HG02973 (cell line): ENCODE measurements at regions not wholly inside any gene's neighbourhood (a gene's known extent, or its start where the extent isn't known, plus 50 kb on each side); places are given as distances from the start of the nearest gene placed in this dataset.

Source experiments
- ATAC-seq: cut with Tn5 transposase; IDR thresholded peaks from one replicate; pipeline ENCODE4 v1.9.1; 2021; ENCODE audit warnings: moderate library complexity; ENCODE audit not compliant: unreplicated experiment

DNA sequence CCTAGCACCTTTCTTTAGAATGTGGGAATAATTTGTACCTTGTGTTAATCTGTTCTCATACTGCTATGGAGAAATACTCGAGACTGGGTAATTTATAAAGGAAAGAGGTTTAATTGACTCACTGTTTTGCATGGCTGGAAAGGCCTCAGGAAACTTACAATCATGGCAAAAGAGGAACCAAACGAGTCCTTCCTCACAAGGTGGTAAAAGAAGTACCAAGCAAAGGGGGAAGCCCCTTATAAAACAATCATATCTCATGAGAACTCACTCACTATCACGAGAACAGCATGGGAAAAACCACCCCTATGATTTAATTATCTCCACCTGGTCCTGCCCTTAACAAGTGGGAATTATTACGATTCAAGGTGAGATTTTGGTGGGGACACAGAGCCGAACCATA is 127.1 kb upstream of the ANO3 start:
- ATAC-seq = no peak

DNA sequence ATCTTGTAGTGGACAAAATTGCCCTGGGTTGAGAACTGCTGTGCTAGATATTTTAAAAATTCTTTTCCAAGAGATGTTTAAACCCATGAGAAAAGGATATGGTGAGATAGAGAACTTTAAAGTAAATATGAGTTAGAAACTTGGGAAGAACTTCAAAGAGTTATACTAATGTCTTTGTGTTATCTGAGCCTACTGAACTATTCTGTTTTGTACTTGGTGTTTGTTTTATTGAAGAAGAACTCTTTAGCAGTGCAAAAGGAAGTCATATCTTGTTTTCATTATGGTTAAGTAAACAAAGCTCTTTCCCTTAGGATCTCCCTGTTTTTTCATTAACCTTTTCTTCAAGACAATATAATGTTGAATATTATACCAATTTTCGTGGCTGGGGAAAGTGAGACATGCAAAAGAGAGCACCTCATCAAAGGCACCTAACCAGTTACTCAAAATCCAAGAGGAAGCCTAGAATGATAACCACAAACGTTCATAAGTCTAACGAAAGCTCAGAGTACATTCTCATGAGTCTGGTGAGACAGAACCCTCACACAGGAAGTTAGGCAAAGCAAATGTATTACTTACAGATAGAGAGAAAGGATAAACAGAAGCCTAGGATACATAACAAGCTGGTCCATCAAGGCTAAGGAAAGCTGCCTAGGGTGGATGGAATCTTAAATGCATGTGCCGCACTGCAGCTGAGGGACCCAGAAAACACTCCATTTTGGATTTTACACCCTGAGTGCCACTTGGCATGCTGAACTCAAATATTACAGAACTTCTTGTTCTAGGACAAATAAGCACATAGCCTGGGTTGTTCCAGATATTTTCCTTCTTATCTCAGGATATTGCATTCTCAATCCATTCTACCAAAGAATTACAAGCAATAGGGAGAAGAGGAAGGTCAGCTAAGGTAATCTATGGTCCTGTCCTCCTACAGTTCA is 112.5 kb upstream of the ANO3 start:
- no peak for ATAC-seq

DNA sequence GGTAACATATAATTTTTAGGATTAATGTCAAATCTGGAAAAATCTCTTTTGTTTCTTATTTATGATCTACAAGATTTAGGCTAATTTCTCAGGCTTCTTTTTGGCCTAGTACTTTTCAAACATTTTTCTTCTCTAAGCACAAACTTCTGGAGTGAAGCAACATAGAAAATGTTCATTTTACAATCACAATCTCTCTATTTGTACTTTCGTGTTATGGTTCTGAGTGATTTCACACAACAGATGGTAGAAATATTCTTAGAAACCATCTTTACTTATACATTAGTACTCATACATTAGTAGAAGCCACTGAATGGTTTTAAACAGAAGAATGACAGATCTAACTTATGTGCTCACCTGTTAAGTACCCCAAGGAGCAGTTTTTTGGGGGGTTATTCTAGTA is 106.3 kb upstream of the ANO3 start:
- no peak for ATAC-seq

DNA sequence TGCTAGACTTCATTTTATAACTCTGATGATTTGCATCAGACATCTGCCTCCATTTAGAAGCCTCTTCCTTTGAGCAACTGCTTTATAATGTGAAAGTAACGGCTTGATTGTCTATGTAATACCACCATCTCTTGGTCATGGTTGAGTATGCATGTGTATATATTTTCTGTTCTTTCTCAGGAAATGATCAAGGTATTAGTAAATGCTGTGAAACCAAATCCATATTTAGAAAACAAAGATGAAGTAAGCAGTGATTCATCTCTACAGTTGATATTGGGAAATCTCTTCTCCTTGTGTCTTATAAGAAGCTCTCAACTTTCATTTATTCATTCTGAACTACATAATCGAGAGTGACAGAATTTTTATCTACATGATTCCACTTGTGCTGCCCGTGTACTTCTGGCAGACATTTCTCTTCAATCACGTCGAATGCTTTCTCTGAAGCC is 104.6 kb upstream of the ANO3 start:
- peak; percentile 74 for ATAC-seq

DNA sequence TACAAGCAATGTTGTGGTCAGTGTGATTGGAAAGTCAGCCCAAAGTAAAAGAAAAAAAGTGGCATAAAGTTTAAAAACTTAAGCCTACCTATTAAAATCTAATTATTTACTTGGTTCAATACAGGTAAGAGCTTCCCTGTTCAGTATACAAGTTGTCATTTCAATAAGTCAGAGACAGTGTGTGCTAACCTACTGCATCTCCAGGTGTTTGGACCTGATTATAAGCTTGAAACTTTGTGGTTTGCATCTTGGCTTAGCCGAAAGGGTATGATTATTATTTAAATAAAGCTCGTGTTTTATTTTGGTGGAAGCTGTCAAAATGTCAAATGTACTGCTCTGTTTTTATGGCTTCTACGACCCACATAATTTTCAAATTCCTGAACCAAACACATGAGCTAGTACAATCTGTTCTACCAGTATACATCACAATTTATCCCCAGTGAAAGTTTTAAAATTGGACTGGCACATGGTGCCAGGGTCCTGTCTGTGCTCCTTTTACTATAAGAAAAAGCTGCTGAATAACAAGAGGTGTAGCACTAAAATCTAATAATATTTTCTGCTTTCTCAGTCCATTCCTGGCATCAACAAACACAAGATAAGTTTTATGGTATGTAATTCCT is 103.9 kb upstream of the ANO3 start:
- ATAC-seq = no peak

DNA sequence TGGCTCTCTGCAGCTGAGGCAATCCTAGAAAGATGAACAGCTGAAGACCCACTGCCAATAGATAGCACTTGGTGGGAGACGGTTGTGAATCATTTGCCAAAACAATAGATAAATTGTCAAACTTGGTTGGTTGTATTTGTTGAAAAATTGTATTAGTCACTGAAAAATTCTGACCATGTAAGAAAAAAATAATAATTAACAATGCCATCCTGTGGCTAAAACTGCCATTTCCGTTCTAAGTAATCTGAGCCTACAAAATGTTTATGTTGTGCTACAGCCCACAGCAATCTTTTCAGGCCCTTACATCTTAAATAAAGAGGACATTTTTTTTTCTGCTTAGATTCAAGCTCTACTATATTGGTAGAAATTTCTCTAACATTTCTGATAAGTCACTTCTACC is 103.2 kb upstream of the ANO3 start:
- ATAC-seq = no peak

DNA sequence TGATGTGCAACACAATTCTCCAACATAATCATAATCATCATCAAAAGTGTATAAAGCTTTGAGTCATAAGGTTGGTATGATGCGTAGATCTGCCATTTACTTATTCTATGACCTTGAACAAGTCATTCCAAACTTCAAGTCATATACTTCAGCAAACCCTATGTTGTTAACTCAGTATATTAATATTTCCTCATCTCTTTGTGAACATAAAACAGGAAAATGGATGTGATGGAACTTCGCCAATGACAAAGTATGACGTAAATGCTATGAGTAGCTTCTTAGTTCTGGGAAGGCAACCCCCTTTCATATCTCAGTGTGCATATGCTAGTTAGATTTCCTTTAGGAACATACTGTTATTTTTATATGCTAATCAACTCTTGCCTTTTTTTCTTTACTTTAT is 102.7 kb upstream of the ANO3 start:
- no peak for ATAC-seq

DNA sequence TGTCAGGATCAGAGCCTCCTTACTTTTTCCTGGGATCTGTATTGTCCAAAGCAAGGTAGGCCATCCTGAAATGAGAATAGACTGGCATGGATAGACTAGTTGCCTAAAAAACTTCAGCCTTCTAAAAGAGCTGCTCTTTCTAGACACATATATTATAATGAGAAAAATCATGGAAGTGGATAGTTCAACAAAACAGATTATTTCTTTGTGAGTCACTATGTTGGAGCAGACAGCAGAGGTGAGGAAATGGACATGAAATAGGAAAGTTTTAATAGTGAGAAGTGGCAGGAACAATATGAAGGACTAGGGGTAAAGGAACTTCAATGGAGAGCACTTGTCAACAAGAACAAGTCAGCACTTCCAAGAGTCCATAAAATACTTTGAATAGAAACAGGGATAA is 101.9 kb upstream of the ANO3 start:
- ATAC-seq = no peak

DNA sequence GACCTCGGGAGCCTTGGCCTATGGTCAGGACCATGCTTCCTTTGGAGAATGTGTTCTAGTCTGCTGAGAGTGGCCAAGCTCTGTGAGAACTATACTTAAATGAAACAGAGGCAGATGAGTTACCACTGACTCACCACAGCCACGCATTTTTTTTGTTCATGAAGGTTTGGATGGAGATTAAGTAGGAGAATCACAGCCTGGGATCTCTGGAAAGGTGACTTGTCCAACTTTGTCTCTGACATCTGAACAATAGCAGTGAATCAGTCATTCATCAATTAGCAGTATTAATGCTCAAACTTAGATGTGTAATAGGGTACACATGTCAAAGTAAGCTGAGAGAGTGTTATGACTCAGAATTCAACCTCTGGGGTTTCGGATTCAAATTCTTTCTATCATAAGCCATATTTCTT is 100.7 kb upstream of the ANO3 start:
- no peak for ATAC-seq

DNA sequence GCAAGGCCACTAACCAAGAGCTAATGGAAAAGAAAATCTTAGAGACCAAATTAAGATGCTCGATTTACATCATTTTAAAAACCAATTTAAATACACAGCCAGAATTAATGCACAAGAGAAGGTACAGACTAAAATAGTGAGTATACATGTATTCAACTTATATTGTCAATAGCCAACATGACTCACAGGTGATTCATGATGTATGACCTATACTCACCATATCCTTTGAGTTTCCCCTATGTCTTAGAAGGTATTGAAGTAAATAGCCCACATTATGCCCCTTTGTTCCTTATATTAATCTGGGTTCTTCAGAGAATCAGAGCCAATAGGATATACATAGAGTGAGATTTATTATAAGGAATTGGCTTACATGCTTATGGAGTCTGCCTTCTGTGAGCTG is 97.5 kb upstream of the ANO3 start:
- no peak for ATAC-seq

DNA sequence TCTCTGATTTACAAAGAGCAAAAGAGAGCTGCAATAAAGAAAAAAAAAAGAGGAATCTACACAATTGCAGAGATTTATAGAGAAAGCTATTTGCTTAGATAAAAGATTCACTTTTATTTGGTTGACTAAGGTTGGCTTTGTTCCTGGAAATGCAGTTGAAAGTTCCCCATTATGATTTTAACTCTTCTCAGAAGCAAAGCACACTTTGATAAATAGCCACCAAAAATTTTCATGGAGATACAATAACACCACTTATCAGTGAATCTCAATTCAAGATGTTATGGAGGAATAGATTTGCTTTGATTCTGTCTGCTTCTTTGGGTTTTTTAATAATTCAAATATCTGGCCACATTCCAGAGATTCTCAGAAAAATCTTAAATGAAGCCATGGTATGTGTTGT is 88.5 kb upstream of the ANO3 start:
- ATAC-seq = no peak

DNA sequence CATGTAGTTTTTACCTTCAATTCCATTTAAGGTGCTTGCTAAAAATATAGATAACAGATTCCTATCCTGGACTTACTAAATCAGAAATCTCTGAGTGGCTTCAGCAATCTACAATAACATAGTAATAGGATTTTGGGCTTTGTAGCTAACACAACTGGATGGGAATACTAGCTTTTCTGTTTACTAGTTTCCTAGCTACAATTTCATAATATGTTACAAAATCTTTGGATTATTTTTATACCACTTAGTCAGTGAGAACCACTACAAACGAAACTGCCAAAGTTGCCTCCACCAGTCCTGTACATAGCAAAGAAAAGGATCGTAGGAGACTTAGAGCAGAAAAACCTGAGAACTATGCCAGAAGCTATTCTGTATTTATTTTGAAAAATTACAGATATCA is 87.7 kb upstream of the ANO3 start:
- ATAC-seq = no peak

DNA sequence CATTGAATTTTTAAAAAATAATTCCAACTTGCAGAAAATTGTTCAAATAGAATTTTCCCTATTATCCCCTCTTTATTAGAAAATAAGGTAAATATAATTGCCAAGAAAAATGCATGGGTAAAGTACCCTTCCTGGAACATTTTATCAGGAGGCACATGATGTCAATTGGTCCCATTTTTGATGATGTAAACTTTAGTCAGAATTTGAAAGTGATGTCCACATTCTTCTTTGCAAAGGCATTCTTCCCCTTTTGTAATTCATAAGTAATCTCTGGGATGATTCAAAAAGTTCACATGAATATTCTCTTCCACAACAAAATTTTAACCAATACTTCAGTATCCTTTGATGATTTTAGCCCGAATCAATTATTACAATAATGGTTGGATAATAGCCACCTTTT is 86.9 kb upstream of the ANO3 start:
- no peak for ATAC-seq

DNA sequence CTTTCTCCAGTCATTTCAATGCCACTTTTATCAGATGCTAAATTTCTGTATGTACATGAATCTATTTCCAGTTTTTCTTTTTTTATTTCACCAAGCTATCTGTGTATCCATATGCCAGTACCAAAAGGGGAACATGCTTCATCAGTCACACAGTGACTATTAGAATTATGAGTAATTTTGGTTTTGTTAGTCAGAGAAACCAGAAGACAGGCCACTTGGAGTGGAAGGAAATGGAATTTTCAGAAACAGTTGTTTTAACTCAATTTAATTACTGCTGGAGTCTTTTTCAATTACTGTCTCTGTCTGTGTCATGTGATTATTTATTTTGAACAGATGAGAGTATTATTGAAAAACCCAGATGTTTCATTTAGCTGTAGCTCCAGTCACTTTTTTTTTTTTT is 84.6 kb upstream of the ANO3 start:
- ATAC-seq = no peak

DNA sequence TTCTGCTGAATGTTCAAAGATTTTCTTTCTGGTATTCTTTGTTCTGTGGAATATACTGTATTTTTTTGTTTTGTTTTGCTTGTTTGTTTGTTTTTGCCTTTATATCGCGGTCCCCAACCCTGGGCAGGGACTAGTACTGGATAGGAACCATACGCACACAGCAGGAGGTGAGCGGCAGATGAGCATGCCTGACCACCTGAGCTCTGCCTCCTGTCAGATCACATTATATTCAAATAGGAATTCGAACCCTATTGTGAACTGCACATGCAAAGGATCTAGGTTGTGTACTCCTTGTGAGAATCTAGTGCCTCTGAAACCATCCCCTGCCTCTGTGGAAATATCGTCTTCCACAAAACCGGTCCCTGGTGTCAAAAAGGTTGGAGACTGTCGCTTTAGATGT is 83.3 kb upstream of the ANO3 start:
- no peak for ATAC-seq

DNA sequence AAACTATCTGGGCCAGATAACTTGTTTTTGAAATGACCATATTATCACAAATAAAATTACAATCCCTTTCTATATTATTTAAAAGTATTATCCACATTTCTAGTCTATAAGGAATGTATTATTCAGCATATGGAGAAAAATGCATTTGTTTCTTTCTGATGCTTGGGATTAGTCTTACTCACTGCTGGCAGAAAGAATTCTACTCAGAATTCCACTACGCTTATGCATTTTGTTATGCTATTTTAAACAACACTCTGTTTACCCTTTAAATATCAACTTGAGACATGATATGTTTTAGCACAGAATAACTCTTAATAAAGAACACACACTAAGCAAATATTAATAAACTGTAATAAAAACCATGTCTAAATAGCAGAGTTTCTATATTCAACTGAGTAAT is 77.6 kb upstream of the ANO3 start:
- ATAC-seq = no peak

DNA sequence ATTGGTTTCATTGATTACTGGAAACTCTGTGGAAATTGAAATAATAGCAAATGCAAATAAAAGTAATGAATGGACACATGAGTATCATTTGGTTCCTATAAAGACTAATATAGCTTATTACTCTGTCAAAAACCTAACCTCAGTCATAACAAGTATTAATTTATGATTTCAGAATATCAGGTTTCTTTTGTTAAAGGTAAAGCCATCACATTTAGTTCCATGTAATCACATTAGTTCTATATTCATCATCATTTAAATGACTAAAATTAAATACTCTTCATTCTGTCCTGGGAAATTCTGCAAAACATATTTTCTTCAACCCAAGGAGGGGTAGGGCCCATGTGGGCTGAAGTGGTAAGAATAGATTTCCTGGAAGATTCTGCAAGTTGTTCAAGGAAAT is 68.2 kb upstream of the ANO3 start:
- ATAC-seq = no peak

DNA sequence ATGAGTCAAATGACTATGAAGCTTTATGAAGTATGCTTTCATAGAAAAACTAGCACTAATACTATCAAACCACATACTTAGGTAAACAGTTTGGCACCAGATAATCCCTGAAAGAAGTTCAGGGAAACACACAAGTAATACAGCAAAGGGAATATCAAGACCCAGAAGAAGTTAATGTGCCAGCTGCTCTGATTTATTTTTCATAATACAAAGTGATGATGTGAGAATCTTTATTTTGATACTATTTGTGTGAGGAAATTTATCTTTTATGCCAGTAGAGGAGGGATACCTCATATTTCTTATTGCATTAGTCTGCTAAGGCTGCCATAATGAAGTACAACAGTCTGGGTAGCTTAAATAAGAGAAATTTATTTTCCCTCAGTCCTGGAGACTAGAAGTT is 67.7 kb upstream of the ANO3 start:
- ATAC-seq = no peak

DNA sequence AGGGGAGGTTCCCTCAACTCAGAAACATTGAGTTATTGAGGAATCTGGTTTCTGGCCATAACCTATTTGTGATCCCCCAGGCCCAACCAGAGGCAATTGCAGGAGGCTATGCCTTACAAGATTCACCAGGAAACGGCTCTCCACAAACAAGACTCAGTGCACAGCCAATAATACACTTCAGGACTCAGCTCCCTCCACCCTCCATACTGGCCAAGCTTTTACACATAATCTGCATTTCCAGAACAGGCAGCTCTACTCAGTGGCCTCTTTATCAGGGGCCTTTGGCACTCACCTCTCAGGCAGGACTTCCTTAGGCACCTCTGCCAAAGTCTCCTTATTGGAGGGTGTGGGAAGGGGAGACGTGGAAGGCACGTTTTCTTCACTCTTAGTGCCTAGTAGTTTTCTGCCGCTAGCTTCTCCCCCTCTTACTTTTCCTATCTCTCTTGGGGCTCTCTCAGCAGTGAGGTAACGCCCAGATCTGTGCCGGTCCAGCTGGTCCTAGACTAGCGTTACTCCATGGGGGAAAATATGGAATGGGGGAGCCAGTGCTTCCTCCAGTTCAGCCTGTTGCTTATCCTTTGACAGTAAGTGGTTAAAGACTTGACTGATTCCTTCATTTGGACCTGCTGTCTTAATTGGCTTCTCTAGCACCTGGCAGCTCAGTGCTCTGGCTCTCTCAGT is 62.8 kb upstream of the ANO3 start:
- ATAC-seq = no peak

DNA sequence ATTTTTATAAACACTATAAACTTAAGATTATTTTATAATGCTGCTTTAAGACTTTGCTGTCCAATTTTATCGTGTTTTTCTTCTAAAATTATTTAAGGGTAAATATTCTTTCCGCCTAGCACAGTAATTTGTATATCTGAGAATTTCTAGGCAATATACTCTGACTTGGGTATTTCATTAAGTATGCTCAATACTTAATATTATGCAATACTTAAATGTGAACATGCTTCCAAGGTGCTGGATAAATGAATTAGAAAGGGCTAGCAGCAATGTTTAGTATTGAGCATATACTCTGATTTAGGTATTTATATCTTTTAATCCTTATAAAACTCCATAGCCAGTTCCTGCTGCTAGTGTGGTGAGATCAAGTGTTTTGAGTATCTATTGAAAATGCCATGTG is 60.3 kb upstream of the ANO3 start:
- no peak for ATAC-seq

DNA sequence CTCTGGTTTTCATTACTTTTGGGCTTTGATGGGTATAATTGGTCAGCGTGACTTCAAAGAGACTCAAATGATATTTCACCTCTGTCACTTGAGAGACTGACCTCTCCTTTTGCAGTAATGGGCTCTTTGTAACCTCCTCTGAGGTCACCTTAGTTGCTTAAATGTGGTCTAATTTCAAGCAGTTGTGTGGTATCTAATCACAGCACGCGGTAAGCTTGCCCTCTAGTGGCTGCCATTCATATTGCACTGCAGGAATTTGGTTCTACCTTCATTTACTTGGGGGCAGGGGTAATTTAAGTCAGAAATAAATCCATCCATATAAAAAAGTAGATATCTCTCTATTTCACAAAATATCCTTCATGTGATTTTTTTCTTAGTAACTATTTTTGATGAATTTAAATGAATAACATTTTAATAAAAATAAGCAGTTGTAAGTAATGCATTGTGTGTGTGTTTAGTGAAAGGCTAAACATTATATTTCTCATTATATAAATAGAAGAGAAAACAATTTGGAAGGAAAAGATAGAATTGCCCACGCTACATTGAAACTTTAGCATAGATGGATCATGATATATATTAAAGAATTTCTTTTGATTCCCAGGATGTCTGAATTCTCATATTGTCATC is 55.0 kb upstream of the ANO3 start:
- peak; percentile 79 for ATAC-seq

DNA sequence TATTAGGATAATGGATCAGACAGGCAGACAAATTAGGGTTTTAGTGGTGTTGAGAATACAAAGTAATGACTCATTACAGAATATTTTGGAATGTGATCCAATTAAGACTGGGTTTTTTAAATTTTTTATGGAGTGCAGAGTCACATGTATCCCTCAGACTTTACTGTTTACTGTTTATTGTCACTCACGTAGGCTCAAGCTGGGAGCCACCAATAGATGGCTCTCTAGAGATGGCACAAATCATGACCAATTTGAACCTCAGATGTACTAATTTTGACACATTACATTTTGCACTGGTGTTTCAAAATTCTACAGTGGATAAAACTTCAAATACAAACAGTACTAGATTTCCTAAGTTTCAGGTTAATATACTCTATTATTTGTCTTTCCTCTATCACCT is 53.6 kb upstream of the ANO3 start:
- no peak for ATAC-seq
